ENCODE measurements at regions not wholly inside any gene's neighbourhood (a gene's known extent, or its start where the extent isn't known, plus 50 kb on each side); places are given as distances from the start of the nearest gene placed in this dataset.
"Not testable (repeated sequence)": the region's sequence is repeated elsewhere in the genome, so short reads cannot be mapped to it uniquely, and the experiment has no call there.

DNA sequence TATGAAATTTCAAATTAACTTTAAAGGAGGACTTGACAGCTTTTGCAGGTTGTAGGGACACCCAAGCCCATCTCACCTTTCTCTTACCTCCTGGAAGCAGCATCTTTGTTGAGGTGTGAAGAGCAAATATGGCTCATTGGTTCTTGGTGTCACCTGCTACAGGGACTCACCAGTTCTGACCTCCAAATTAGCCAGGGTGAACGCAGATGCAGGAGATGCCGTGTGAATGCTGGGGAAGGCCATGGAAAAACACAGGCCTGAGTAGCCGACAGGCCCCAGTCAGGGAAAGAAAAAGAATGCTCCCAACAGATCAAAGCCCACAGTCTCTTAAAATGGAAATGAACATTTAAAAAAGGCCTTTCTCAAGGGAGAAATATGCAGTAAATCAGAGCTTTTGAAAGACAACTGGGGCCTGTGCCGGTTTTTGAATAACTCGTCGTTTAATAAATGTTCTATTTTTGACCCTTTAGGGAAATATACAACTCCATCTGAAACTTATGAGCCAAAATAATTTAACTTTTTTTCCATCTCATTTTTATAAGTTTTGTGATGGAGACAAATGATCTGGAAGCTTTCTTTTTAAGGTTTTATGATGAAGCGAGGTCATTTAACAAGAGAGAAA lies 167.5 kb downstream of the CD83 start:
- ATAC-seq (no peak), DNase-seq (no peak)
- H3K27me3 Mint-ChIP-seq, result no peaks in the 10 kb centered on the region
- H3K4me3 Mint-ChIP-seq, result no peak overlapping the region
- H3K4me1 Mint-ChIP-seq, result peaks cover 4% of the 10 kb centered on the region
- H3K9me3 Mint-ChIP-seq, result no peaks in the 10 kb centered on the region
- no peak overlapping the region for H3K27ac Mint-ChIP-seq

DNA sequence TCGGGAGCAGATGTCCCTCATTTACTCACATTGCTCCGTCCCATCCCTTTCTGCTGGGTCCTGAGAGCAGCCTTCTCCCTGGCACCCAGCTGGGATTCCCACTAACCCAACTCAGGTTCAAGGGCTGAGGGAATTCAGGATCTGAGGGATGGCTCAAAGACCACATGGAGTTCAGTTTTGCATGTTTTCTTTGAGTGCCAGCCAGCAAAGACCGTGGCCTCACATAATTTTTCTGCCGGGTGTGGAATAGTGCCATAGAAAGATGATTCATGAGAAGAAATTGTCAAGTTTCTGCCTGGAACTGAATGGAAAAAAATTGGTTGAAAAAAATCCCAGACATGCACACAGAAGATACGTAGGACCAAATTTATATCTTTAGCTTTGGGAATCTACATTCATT lies 168.6 kb downstream of the CD83 start:
- Mint-ChIP-seq H3K4me1 (peaks cover 14% of the 10 kb centered on the region), H3K27me3 (no peaks in the 10 kb centered on the region), H3K27ac (no peak overlapping the region), H3K4me3 (no peak overlapping the region), H3K9me3 (no peaks in the 10 kb centered on the region)
- DNase-seq, result no peak
- no peak for ATAC-seq

DNA sequence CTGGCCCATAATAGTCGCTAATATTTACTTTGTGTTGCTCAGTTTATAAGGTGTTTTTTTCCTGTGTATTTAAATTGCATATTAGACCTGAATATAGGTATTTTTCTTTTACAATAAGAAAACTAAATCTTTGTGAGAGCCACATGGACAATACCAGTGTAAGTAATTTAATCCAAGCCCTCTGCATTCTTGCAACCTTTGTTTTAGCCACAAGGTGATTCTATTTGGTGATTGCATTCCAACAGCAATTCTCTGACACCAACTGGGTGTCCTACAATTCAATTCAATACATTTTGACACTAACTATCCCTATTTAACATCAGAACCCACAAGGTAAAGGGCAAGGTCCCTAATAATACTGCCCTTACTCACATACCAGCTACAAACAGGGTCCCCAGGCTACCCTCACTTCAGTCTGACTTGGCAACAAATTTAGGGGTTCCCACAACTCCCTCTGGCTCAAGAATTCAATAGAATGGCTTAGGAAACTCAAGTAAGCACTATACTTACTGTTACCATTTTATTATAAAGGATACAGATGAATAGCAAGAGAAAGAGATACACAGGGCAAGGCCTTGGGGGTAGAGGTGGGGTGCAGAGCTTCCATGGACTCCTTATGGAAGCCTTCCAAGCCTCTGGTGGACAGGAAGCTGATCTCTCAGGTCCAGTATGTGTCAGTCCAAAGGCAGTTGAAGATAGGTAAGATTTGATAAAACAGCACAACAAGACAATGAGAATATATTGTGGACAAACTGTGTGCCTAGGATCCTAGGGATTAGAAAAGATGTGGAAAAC lies 169.3 kb downstream of the CD83 start:
- Mint-ChIP-seq H3K4me3 (no peak overlapping the region), H3K4me1 (peaks cover 14% of the 10 kb centered on the region), H3K9me3 (no peaks in the 10 kb centered on the region), H3K27me3 (no peaks in the 10 kb centered on the region), H3K27ac (no peak overlapping the region)
- ATAC-seq (no peak), DNase-seq (no peak)

DNA sequence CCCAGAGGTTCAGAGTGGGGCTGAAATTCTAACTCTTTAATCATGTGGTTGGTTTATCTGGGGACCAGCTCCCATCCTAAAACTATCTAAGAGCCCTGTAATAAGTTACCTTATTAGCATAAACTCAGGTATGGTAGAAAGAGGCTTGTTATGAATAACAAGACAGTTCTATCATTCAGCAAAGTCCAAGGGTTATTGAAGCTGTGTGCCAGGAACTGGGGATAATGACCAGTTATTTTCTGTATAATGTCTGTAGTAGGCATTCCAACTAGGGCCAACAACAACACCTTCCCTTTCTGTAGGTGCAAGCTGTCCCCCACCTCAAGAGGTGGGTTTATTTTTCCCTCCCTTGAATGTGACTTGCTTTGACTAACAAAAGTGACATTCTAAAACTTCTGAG lies 170.1 kb downstream of the CD83 start:
- DNase-seq (no peak), ATAC-seq (no peak)
- Mint-ChIP-seq H3K4me1 (peaks cover 14% of the 10 kb centered on the region), H3K27me3 (no peaks in the 10 kb centered on the region), H3K4me3 (no peak overlapping the region), H3K9me3 (no peaks in the 10 kb centered on the region), H3K27ac (no peak overlapping the region)

DNA sequence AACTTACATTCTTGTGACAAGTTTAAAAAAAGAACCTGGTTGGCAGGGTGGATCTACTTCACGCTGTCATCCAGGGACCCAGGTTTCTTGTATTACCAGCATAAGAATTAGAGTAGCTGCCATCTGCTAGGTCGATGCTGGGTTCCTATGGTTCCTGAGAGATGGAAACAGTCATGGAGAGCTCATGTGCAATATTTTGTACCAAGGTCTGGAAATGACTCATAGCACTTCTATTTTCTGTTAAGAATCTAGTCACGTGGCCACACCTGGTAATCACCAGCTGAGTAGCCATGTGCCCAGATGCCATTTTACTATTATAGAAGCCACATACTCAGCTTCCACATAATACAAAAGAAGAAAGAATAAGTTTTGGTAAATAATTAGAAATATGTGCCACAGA lies 171.3 kb downstream of the CD83 start:
- no peak for ATAC-seq
- Mint-ChIP-seq H3K4me3 (no peak overlapping the region), H3K9me3 (no peaks in the 10 kb centered on the region), H3K4me1 (peaks cover 14% of the 10 kb centered on the region), H3K27ac (no peak overlapping the region), H3K27me3 (no peaks in the 10 kb centered on the region)
- no peak for DNase-seq

DNA sequence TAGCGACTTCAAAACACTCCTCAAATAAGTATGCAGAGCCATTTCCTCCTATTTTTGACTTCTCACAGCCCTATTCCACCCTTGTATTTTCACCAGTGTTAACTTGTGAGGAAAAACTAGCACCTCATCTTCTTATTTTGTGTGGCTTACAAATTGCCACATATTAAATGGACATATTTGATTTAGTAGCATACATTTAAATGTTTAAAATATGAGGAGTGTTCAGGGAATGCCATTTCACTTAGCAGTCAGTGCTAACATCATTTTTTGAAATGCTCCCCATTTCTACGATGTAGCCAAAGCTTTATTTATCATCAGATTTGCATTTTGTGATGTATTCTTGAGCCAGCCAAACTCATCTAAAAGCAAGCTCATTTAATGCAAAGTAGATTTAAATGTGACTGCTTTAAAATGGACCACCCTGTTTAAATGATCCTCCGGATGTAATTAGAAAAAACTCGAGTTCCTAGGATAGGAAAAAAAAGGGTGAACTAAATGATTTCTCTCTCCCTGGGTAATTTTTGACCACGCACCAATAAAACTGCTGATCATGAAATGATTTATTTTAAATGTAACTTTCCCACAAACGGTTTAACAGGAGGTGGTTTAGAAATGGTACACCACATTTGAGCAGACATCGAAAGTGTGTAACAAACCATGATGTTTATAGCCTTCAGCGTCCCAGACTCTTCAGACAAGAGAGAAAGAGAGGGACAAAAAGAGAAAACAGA lies 172.6 kb downstream of the CD83 start:
- Mint-ChIP-seq H3K4me3 (peak overlapping the region; percentile 12 to 58), H3K27ac (peak overlapping the region in 1 of 2 donors; percentile 55)
- ATAC-seq, result no peak

DNA sequence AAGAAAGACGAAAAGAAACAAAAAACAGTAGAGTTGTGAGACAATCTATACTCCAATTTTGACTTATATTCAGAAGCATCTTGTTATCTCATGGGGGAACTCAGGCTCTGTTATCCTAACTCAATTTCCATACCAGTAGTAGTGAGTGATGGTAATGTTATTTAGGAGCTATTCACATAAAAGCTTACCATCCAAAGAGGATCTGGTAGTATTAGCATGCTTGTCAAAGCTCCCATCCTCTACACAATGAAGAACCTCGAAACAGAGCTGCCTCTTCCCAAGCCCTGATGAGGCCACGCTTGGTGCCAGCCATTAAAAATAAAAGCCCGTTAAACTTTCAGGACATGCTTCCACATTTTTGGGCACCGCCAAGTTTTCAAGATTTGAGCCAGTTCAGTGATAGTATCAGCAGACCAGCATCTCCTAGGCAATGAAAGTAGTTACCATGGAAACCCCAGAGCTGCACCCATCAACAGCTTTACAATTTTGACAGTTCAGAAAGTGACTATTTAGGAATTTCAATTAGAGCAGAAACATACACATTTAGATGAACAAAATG lies 173.3 kb downstream of the CD83 start:
- H3K9me3 Mint-ChIP-seq, result no peaks in the 10 kb centered on the region
- no peaks in the 10 kb centered on the region for H3K27me3 Mint-ChIP-seq
- H3K27ac Mint-ChIP-seq, result peak overlapping the region in 1 of 2 donors; percentile 55
- peaks cover 14% of the 10 kb centered on the region for H3K4me1 Mint-ChIP-seq
- ATAC-seq (no peak), DNase-seq (no peak)
- peak overlapping the region; percentile 12 to 58 for H3K4me3 Mint-ChIP-seq

More for the DNA sequence above, 172.6 kb downstream of the CD83 start:
- no peak for DNase-seq
- H3K9me3 Mint-ChIP-seq, result no peaks in the 10 kb centered on the region
- no peaks in the 10 kb centered on the region for H3K27me3 Mint-ChIP-seq
- H3K4me1 Mint-ChIP-seq, result peaks cover 14% of the 10 kb centered on the region

DNA sequence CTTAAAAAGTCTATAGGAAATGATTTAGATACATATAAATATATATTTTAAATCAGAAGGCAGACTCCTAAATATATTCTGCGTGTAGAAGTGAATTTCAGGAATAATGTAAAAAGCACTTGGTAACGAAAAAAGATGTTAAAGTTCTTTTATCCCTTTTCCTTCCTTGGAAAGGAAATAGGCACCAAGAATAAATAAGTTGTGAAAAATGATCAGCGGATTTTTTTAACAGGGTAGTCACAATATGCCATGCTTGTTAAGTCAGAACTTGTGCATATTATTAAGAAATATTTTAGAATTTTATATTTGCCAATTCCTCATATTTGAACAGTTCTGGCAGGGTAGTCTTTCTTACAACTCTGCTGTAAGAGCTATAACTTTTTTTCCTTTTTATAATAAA lies 173.8 kb downstream of the CD83 start:
- DNase-seq (no peak), ATAC-seq (no peak)
- no peaks in the 10 kb centered on the region for H3K9me3 Mint-ChIP-seq
- H3K4me1 Mint-ChIP-seq, result peaks cover 14% of the 10 kb centered on the region
- H3K4me3 Mint-ChIP-seq, result no peak overlapping the region
- no peak overlapping the region for H3K27ac Mint-ChIP-seq
- no peaks in the 10 kb centered on the region for H3K27me3 Mint-ChIP-seq

DNA sequence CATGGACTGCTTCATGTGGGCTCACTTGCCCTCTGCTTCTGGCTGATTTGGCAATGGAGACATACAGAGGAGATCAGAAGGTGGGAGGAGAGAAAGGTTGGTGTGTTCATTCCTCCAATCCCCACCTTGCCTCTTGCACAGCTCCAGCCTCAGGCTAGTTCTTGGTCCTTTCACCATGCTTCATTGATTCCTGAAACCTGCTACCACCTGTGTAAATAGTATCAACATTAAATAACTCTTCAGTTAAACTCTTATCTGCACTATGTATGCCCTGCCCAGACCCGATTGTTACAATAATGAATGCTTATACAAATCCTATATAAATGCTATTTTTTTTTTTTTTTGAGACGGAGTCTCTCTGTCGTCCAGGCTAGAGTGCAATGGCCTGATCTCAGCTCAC lies 174.5 kb downstream of the CD83 start:
- DNase-seq (no peak), ATAC-seq (no peak)
- H3K4me1 Mint-ChIP-seq, result peaks cover 14% of the 10 kb centered on the region
- no peak overlapping the region for H3K27ac Mint-ChIP-seq
- H3K4me3 Mint-ChIP-seq, result no peak overlapping the region
- no peaks in the 10 kb centered on the region for H3K9me3 Mint-ChIP-seq
- no peaks in the 10 kb centered on the region for H3K27me3 Mint-ChIP-seq

DNA sequence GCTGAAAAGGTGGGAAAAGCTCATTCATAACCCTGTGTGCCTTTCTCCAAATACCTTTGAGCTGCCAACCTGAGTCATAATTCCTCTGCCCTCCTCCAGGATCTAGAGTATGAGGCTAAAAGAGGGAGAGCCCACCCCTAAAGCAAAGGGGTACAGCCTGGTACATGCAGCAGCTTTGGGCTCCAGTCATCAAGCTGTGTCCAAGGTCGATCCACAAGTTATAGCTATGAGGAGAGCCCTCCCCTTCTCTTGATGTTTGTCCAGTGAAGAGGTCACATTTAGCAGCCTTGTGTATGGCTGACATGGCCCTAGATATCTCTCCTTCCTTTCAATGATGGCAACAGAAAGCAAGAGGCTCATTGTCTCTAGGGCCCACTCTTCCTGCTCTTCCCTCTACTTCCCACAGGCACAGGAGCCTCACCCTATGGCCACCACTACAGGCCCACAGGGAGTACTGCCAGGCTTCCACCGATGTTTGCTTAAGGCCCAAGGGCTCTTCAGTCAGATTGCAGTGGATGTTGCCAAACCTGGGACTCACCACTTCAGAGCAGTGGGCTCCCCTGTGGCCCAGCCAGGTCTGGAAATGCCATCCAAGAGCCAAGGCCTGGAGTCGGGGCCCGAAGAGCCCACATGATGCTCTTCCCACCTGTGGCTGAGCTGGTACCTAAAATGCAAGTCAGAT lies 176.8 kb downstream of the CD83 start:
- Mint-ChIP-seq H3K4me1 (peaks cover 14% of the 10 kb centered on the region), H3K27ac (no peak overlapping the region), H3K9me3 (no peaks in the 10 kb centered on the region), H3K27me3 (no peaks in the 10 kb centered on the region), H3K4me3 (no peak overlapping the region)
- DNase-seq (no peak), ATAC-seq (no peak)

DNA sequence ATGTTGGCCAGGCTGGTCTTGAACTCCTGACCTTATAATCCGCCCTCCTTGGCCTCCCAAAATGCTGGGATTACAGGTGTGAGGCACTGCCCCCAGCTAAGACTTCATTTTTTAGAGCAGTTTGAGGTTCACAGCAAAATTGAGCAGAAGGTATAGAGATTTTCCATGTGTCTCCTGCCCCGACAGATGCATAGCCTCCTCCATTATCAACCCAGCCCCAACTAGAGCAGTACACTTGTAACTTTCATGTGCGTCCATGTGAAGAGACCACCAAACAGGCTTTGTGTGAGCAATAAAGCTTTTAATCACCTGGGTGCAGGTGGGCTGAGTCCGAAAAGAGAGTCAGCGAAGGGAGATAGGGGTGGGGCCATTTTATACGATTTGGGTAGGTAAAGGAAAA lies 179.1 kb downstream of the CD83 start:
- not testable (repeated sequence) for H3K4me1 Mint-ChIP-seq, H3K27ac Mint-ChIP-seq, DNase-seq, H3K9me3 Mint-ChIP-seq, H3K27me3 Mint-ChIP-seq, ATAC-seq, H3K4me3 Mint-ChIP-seq

DNA sequence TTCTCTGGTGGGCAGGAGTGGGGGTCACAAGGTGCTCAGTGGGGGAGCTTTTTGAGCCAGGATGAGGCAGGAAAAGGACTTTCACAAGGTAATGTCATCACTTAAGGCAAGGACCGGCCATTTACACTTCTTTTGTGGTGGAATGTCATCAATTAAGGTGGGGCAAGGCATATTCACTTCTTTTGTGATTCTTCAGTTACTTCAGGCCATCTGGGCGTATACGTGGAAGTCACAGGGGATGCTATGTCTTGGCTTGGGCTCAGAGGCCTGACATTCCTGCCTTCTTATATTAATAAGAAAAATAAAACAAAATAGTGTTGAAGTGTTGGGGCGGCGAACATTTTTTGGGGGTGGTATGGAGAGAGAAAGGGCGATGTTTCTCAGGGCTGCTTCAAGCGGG lies 179.5 kb downstream of the CD83 start:
- not testable (repeated sequence) for ATAC-seq, H3K27me3 Mint-ChIP-seq, H3K9me3 Mint-ChIP-seq, DNase-seq, H3K4me1 Mint-ChIP-seq, H3K4me3 Mint-ChIP-seq
- H3K27ac Mint-ChIP-seq, result peak overlapping the region in 1 of 2 donors; percentile 77

DNA sequence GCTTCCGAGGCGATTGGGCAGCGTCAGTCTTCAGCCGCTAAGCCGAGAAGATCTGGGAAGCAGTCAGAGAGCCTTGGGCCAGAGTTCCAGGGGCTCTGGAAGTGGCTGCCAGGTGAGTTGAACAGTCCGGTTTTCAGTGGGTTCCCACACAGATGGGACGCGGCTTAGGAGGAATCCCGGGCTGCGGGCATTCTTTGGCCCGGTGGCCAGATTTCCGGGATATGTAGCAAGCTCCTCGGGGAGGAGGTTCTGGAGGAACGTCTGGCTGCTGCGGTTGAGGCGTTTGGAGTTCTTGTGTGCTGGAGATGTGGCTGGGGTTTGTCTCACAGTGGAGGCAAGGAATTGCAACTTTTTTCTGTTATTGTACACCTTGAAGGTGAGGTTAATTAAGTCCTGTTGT lies 182.6 kb downstream of the CD83 start:
- not testable (repeated sequence) for H3K4me3 Mint-ChIP-seq, DNase-seq, H3K27me3 Mint-ChIP-seq, H3K4me1 Mint-ChIP-seq, H3K27ac Mint-ChIP-seq, H3K9me3 Mint-ChIP-seq, ATAC-seq

DNA sequence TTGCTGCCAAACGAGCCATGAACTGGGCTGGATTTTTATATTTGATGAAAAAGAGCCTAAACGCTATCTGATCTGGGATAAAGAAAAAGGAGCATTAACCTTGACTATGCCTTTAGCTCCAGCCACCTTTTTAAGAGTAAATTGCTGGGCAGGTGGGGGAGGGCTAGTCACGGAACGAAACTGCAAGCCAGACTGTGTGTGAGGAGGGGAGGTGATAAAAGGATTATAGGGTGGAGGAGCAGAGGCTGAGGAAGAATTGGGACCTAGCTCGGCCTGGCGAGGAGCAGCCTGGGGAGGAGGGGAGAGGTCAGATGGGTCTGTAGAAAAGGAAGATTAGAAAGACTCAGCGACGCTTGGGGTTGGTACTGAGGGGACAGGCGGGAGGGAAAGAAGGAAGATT lies 183.1 kb downstream of the CD83 start:
- not testable (repeated sequence) for H3K27ac Mint-ChIP-seq, ATAC-seq, DNase-seq, H3K4me3 Mint-ChIP-seq, H3K9me3 Mint-ChIP-seq, H3K4me1 Mint-ChIP-seq, H3K27me3 Mint-ChIP-seq

DNA sequence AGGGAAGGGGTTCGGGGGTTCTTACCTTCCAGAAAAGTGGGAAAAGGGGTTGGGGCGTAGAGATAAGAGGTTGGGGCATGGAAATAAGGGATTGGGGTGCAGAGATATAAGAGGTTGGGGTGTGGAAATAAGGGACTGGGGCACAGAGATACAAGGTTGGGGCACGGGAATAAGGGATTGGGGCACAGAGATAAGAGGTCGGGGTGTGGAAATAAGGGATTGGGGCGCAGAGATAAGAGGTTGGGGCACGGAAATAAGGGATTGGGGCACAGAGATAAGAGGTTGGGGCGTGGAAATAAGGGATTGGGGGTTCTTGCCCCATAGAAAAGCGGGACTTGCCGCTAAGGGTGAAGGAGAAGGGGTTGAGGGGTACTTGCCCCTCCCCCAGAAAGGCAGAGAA lies 183.9 kb downstream of the CD83 start:
- not testable (repeated sequence) for H3K27ac Mint-ChIP-seq, DNase-seq, ATAC-seq

More for the DNA sequence above, 183.9 kb downstream of the CD83 start:
- H3K27me3 Mint-ChIP-seq, H3K4me1 Mint-ChIP-seq, H3K9me3 Mint-ChIP-seq, H3K4me3 Mint-ChIP-seq: not testable (repeated sequence)

Data from stimulated activated naive CD8-positive, alpha-beta T cell treated with anti-CD3 and anti-CD28 coated beads, Interleukin-15, amount 100 ng/mL, for 72 hours (primary cell).